NCI-H2227 treated with DMSO at 0.1 percent for 48 hours (cell line): ENCODE measurements at regions not wholly inside any gene's neighbourhood (a gene's known extent, or its start where the extent isn't known, plus 50 kb on each side); places are given as distances from the start of the nearest gene placed in this dataset.
"Not testable (repeated sequence)": the region's sequence is repeated elsewhere in the genome, so short reads cannot be mapped to it uniquely, and the experiment has no call there.

Experiments
- DNase-seq: peaks from one replicate; lab custom pipeline; 2025; lab: John Stamatoyannopoulos, UW

DNA sequence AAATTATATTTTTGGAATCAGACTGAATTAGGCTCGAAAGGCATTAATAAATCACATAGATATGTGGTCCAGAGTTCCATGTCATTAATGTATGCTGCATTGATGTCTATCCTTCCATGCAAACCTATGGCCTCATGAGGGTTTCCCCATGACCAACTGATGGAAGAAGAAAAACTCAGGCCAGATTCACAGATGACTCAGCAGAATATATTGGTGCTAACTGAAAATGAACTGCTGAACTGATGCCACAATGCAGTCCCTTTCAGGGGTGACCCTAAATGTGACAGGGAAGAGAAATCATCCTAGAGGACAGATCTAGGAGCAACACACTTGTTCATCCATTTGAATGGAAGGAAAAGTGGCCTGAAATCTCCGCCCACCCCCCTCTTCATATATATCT is 110.5 kb upstream of the KCND3 start:
- no peak for DNase-seq

DNA sequence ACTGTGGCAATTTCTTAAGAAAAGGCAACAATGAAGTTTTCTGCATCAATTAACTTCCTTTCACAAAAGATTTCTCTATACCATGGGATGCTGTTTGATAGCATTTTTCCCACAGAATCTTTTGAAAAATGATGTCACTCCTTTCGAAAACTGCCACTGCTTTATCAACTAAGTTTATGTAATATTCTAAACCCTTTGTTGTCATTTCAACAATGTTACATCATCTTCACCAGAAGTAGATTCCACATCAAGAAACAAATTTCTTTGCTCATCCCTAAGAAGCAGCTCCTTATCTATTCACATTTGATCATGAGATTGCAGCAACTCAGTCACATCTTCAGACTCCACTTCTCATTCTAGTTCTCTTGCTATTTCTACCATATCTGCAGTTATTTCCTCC is 116.1 kb upstream of the KCND3 start:
- no peak for DNase-seq

DNA sequence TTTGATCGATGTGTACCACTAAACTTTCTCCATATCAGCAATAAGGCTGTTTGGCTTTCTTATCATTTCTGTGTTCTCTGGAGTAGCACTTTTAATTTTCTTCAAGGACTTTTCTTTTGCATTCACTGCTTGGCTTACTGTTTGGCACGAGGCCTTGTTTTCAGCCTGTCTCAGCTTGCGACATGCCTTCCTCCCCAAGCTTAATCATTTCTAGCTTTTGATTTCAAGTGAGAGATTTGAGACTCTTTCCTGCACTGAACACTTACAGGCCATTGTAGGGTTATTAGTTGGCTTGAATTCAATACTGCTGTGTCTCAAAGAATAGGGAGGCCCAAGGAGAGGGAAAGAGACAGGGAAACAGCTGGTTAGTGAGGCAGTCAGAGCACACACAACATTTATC is 120.6 kb upstream of the KCND3 start:
- no peak for DNase-seq

DNA sequence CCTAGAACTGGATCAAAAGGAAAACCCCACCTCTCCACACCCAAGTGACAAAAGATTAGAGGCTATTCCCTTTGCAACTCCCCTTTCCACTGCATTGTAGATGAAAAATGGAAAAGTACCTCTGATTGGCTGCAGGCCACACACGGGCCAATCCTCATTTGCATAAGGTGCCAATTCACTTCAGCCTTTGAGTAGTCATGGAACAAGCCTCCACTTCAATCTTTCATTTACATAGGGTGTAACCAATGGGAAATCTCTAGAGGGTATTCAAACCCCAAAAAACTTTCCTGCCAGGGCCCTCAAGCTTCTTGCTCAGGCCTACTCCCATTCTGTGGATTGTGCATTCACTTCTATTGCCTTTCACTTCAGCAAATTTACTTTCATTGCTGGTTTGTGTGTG is 122.3 kb upstream of the KCND3 start:
- DNase-seq = no peak

DNA sequence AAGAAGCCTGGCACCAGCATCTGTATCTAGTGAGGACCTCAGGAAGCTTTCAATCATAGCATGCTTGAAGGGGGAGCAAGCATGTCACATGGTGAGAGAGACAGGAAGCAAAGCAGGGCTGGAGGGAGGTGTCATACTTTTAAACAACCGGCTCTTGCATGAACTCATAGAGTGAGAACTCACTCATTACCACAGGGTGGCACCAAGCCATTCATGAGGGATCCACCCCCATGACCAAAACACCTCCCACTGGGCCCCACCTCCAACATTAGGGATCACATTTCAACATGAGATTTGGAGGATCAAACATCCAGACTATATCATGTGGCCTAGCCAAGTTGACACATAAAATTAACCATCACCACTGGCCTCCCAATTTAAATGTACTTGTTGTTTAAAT is 125.1 kb upstream of the KCND3 start:
- no peak for DNase-seq

DNA sequence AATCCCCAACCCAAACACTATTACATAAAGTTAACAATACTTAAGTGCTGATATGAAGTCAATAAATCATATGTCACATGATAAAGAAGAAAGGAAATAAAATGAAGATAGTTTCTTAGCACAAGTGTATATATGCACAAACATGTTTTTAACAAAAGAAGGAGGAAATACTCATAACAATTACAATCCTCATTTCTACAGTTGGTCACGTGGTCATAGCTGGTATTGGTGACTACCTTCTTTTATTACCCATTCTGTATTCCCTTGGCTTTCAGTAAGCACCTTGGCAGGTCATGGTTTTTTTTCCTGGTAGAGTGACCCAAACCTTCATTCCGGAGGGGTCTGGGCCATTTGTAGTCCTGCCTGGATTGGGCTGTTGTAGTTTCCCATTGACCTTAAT is 137.1 kb upstream of the KCND3 start:
- no peak for DNase-seq

DNA sequence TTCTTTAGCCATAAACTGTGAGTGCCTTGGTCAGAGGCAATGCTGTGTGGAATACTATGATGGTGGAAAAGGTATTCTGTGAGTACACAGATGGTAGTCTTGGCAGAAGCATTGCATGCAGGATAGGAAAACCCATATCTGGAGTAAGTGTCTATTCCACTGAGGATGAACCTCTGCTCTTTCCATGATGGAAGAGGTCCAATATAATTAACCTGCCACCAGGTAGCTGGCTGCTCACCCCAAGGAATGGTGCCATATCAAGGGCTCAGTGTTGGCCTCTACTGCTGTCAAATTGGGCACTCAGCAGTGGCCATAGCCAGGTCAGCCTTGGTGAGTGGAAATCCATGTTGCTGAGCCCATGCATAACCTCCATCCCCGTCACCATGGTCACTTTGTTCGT is 138.1 kb upstream of the KCND3 start:
- not testable (repeated sequence) for DNase-seq

DNA sequence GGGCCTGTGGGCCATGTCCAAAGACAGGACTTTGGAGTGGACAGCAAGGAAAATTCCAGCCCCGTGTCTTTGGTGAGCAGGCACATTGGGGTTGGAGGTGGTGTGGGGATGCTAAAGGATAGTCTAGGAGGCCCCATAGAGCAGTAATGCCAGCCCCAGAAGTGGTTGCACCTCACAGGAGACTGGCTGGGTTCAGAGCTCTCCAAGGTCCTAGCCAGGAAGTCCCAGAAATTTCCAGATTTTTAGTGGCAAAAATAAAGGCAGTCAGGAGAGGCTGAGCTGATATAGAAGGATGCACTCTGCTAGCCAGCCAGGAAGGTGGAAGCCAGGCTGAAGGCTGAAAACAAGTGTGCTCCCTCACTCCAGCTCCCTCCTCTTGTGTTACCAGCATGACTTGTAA is 144.0 kb upstream of the KCND3 start:
- DNase-seq = no peak

DNA sequence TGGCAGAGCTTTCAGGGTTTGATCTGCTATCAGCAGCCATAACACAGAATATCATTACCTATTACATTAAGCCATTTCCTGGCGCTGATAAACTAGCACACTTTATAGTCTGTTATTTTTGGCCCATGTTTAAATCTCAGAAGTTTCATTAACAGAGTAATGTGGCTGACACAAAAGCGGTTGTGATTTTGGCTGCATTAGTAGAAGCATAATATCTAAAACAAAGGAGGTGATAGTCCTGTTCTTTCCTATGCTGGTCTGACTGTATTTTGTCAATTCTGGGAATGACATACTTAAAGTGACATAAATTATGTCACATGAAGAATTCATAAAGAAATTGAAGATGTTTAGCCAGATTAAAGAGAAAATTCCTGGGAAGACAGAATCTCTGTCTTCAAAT is 151.3 kb upstream of the KCND3 start:
- no peak for DNase-seq

DNA sequence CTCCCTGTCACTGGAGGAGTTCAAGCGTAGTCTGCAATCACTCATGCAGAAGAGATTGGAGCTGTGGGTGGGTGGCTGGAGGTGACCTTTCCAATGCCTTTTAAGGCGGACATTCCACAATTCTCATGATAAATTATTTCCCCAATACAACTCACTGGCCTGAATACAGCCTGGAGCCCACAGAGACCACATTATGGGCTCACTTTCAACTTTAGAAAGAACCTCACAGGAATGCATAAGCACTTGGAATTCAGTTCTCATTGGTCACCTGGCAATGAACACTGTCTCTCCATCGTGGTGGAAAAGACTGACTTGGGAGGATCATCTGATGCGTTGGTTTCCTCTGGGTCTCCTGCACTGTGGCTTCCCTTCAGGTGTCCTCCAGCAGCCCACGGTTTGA is 151.8 kb upstream of the KCND3 start:
- no peak for DNase-seq

DNA sequence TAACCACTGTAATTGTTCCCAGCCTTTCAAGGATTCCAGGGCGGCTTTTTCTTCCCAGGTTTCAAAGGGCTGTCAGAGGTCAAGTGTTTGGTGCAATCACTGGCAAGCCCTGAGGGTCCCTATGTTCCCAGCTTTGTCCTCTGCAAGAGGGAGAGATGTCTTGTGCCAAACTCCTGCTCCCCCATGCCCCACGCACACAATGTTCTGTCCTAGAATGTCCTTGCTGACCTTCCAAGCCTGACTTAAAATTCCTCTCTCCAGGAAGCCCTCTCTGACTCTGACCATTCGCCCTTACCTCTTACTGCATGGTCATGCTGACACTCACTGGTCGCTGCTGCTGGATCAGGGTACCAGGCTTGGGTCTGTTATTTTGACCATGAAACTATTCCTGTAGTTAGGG is 152.5 kb upstream of the KCND3 start:
- no peak for DNase-seq

DNA sequence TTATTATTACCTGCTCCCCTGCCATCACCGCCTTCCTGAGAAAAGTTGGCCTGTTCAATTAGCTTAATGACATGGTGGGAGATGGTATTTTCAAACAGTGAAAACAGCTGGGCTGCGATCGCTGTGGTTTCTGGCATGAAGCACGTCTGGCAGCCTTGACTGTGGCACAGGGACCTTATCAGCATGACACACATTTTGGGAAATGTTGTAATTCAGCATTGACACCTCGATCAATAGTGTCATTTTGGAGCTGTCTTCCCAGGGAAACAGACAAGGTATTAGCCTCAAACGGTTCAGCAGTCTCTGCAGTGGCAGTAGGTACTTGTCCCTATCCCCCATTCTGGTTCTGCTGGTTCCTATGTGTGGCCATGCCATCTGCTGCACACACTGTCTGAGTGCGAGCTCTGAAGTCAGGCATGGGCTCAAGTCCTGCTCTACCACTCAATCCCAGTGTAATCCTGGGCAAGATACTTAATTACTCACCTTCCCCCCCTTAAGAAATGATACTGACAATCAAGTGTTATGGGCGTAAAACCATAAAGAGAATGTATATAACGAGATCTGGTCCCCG is 154.5 kb upstream of the KCND3 start:
- DNase-seq = peak; percentile 33

DNA sequence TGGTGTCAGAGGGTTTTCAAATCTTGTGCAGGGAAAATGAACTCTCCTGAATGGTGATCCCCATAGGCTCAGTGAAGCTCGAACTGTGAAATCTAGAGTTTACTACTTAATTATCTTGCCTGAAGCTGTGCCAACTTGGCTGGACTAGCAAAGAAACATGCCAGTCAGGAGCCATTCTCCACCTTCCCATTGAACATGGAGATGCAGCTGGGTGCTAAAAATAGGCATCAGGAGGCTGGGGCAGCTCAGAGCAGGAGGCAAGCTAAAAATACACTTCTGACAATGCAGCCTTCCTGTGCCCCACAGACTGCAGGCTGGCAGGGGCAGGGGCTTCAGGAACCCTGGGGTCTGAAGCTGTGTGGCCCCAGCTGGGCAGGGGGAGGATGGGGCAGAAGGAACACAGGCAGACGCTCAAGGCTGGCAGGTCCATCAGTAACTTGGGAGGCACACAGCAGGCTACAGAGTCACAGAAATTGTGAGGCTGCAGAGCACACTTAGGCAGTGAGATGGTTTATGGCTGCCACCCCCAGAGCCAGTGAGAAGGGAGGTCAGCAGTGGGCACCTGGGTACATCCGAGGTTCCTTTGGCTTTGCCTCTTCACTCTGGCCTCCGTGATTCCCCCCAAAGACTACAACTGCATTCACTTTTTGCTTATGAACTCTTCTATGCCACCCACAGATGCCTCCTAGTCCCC is 155.4 kb upstream of the KCND3 start:
- DNase-seq = no peak

DNA sequence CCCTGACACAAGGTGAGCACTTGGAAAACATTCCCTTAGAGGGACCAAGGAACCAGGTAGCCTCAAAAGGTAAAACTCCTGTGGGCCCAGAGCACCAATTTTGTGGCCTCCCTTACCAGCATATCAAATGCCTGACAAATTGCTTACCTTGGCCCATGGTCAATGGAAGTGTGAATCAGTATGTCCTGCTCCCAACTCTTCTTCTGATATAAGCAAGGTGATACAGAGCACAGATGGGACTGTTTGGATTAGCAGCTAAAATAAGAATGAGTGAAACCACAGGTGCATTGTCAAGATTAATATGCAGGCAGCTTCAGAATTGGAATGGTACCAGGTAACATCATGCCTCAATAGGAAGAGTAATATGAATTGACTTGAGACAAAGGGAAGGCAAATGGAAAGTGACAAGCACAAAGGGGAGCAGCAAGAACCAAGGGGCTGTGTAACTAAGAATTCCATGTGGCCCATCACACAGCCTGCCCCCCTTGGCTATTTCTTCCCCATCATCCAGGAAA is 156.8 kb upstream of the KCND3 start:
- DNase-seq = no peak

DNA sequence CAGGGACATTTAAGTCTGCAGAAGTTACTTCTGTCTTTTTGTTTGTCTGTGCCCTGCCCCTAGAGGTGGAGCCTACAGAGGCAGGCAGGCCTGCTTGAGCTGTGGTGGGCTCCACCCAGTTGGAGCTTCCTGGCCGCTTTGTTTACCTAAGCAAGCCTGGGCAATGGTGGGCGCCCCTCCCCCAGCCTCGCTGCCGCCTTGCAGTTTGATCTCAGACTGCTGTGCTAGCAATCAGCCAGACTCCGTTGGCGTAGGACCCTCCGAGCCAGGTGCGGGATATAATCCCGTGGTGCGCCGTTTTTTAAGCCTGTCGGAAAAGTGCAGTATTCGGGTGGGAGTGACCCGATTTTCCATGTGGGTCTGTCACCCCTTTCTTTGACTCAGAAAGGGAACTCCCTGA is 170.7 kb upstream of the KCND3 start:
- DNase-seq = not testable (repeated sequence)

DNA sequence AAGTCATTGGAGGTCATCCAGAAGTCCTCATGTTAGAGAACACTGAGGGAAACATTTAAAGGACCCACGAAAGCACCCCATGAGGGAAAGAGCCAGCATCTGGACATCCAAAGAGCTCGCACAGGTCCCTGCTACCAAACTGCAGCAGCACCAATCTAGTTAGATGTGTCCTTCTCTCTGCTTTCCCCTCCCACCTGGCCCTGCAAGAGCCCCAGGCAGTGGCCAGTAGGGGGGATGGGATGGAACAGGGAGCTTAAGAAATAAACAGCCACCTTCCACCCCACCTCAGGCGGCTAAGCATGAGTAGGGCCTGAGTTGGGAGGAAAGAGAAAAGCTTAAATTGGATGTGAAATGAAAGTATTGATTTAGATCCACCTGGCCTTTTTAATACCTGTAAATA is 175.9 kb upstream of the KCND3 start:
- no peak for DNase-seq

DNA sequence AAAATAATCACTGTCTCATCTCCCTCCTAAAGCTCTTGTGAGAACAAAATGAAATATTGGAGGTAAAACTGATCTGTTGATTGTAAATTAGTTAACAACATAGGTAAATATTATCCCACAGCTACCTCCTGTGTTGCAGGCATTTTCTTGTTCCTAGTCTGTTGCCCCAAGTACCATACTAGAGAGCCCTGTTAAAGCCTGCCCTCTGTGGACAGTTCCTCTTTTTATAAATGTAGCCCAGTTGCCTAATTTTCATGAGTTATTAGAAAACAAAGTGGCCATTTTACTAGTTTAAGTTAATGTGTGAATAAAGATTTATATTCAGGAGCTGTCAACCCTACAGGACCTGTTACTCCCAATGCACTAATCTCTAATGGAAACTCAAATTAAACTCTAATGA is 180.0 kb upstream of the KCND3 start:
- no peak for DNase-seq

DNA sequence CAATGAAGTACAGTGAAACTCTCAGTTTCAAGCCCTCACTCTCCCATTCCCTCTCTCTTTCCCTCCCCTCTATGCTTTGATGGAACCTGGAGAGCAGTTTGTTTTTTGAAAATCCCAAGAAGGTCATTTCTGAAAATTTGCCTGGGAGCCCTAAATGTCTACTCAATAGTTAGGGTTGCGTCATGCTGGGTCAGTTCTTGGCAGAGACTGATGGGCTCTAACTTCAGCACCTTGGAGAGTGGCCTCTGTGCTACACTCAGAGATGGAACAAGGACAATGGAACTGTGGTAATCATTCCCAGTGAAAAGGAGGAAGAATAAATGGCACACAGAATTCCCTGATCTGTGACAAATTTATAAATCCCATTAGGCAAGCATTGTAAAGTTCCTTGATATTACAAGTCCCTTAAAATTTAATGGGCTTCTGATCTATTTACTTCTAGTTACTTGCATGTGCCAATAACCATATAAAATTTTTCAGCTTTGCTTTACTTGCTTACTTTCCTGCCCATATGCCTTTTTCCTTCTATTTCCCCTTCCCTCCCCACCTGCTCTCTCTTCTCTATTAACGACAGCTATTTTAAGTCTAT is 182.9 kb upstream of the KCND3 start:
- DNase-seq = no peak

DNA sequence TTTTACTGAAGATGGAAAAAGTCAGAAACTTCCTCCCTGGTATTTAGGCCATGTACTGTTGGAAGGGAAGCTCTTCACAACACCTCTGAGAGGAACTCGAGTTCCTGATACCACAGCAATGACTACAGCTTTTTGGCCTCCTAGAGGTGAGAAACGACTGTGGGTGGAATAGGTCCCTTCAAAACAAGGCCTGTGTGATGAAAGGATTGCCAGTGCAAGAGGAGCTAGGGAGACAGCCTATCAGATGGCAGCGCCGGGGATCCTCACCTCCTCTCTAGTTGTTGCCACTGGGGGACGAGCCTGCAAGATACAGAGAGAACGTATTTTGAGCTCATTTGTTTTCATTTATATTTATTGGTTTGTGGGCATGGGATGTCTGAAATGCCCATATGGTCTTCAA is 187.8 kb upstream of the KCND3 start:
- no peak for DNase-seq

DNA sequence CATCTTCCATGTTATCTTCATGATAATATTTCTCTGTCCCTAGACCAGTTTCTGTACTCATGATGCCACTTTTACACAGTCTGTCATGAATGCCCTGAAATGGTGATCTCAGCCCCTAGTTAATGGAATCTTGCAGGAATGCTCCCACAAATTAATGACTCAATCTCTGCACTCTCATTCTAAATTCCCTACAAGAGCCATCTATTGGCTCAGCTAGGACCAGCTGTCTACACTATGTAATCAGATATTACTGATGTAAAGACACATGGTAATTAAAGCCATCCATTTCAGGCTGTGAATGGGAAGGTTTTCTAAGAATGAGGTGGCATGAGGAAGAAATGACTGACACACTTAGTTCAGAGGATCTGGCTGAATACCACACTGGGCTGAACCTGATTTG is 199.1 kb upstream of the KCND3 start:
- no peak for DNase-seq

DNA sequence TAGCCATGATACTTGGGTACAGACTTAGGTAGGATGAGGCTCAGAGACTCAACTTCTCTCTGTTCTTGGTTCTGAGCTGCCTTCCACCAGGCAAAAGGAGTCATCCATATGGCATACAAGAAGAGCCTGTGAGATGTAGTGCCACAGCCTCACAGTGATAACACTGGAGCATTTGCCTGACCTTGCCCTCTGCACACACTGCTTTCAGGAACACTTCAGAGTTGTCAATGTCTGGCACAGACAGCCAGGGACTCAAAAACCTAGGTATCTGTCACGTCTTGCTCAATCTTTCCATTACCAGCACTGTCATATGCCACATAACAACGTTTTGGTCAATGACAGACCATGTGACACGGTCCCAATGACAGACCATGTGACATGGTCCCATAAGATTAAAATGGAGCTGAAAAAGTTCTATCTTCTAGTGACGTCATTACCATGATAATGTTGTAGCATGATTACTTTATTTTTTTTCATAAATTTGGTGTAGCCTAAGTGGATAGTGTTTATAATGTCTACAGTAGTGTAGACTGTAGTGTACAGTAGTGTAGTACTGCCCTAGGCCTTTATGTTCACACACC is 199.9 kb upstream of the CTTNBP2NL start:
- DNase-seq = no peak

DNA sequence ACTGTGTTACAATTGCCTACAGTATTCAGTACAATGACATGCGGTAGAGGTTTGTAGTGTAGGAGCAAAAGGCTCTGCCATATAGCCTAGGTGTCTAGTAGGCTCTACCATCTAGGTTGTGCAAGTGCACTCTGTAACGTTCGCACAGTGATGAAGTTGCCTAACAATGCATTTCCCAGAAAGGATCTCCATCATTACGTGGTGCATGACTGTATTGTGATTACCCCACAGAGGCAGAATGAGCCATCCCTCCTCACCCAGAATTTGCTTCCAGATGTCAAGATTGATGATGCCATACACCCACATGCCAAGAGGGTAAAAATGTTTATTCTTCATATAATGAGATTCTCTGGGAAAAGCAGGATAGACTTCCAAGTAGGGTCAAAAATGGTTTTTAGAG is 199.3 kb upstream of the CTTNBP2NL start:
- no peak for DNase-seq

DNA sequence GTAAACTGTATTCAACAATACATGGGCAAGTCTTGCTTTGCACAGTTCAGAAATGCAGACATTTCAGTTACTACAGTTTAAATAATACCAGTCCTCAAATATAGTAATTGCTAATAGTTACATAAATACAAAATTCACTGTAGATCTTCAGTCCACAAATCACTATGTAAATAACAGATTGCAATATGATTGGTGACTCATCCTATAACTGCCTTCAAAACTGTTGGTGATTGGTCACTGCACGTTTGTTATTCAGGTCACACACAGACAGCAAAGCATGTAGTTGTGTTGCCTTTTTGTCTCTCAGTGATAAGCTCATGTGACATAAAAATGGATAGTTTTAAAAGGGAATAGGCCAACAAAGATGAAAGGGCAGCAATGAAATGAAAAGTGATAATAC is 186.5 kb upstream of the CTTNBP2NL start:
- no peak for DNase-seq
